Activated CD4-positive, alpha-beta T cell treated with anti-CD3 and anti-CD28 coated beads, Interleukin-2, Interleukin-4, amounts not matched to agents 100 ng/mL and 50 ng/mL, durations not matched to agents 16 hours and 8 hours (primary cell): ENCODE measurements at regions not wholly inside any gene's neighbourhood (a gene's known extent, or its start where the extent isn't known, plus 50 kb on each side); places are given as distances from the start of the nearest gene placed in this dataset.
A peak's percentile ranks its signal among the peaks of the same experiment; 100 is the strongest.

Experiments
- DNase-seq: peaks from one replicate; pipeline ENCODE4 v3.0.0-alpha.2; 2020; ENCODE audit warnings: low spot score

GRCh38 chr1:112318263-112318662 lies 77.8 kb upstream of the CTTNBP2NL start:
- no peak for DNase-seq

DNA sequence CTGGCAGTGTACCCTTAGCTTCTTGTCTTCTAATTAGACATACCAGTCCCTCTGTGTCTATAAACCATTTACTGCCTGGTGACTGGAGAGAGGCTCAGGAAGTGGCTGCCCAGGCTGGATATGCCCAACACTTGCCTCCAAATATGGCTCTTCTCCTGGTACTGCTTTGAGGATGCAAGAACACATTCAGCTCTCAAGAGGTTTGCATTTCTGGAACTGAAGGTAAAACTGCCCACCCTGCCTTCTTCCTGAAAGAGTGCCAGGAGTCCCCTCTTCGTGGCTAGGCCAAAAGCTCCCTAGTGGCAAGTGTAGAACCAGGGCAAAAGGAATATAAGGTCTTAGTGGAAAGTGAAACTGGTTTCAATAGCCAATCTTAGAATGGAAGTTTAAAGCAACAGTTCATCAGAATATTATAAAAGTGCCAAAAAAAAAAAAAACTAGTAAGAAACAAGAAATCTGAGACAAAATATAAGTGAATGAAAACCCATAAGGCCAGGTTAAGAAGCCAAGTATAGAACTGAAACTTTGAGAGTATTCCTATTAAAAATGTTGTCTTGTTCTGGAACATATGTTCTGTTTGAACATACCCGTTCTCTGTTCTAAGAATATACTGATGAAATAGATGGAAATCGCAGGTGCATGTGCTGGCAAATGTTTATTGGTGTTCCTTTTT lies 77.2 kb upstream of the CTTNBP2NL start:
- no peak for DNase-seq

- no peak for DNase-seq
Observed at GRCh38 chr1:112319371-112320040, 76.5 kb upstream of the CTTNBP2NL start.

GRCh38 chr1:112320058-112320457 lies 76.0 kb upstream of the CTTNBP2NL start:
- DNase-seq, result no peak

DNA sequence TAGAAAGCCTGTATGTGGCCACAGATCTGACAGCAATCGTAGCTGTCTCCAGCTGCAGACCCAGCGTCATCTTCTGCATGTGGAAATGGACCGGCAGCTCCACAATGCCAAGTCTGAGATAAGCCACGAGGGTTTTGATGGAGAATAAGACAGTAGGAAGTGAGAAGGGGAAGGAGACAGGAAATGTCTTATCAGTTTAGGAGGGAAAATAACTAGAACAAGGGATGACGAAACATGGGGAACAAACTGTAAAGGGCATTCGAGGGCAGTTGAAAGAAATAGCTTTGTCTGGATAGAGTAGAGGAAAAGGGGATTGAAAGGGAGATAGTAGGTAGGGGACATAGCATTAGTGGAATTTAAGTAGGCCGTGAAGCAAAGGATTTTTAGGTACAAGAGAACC lies 74.0 kb upstream of the CTTNBP2NL start:
- DNase-seq, result no peak

DNA sequence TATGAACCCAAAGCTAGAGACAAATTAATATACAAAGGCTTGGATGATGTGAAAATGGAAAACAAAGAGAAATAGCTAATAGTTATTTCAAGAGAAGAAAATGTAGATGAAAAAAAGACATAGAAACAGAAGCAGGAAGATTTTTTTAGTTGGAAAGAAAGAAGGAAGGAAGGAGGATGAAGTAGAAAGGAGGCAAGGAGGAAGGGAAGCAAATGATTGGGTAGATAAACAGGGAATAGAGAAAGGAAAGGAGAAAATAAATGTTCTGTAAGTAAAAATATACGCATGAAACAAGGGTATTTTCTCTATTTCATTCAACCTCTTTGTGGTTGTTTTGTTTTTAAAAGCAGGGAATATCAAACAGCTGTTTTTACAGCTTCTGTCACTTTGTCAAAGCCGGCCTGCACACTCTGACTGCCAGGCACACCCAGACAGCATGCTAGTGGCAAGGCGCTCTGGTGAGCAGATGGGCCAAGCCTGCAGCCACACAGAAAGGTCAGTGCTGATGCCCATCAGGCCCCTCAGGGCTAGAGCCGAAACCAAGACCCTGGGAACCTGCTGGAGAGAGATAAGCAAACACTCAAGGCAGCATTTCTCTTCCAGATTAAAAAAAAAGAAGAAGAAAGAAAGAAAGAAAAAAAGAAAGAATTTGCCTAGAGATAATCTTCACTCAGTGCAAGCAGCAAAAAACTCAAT lies 72.9 kb upstream of the CTTNBP2NL start:
- no peak for DNase-seq

GRCh38 chr1:112325504-112325903 lies 70.5 kb upstream of the CTTNBP2NL start:
- no peak for DNase-seq

DNA sequence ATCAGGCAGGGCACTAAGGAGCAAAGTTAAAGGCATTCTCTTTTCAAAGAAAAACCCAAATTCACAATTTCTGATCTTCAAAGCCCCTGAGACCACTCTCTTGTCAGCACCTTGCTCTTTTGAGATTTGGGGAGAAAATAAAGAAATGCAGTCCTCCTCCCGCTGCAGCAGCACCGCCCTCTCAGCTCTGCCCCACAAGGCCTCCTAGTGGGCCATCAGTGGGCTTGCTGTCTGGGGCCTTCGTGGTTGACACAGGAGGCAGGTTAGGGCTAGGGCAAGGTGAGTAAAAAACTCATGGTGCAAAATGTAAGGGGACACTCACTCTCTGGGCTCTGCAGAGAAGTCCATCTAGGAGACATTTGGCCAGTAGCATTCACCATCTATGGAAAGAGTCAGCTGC lies 67.4 kb upstream of the CTTNBP2NL start:
- no peak for DNase-seq

DNA sequence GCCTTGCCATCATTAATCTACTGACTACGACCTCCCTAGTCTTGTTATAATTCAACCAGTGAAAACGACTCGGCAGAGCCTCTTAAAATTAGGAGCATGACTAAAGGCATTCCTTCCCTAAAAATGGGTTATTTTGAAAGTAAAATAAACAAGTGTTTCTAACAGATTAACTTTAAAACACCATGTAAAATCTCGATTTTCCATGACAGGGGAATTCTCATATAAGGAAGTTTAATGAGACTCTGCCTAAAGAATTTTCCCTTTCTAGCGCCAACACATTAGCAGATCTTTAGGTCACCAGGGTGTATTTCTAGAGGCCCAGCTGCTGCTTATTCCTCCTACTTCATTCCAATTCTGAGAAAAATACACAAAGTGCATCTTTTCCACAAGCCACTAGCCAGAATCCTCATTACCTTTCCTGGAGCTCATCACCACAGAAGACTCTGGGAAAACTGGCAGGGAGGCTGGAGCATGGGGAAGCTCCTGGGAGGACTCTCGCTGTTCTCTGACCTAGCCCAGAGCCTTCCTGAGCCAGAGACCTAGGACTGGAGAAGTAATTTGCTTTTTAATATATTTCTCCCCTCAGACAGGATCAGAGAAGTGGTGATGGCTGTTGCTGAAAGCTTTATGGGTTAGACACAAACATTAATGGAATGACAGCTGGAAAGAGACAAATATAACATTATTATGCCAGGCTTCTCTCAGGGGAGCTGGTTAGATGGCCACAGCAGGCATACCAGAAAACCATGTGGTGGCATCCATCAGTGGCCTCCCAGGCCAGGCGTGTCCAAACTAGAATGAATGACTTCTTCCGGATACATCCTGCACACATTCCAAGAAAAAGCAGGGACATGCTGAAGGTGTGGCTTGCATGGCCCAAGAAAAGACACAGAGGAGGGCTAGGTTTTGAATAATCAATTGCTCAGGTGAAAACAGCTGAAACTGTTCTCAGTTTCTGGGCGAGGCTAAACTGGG lies 63.6 kb upstream of the CTTNBP2NL start:
- DNase-seq, result no peak

GRCh38 chr1:112335351-112335750 lies 60.7 kb upstream of the CTTNBP2NL start:
- DNase-seq, result no peak

GRCh38 chr1:112337028-112337531 lies 58.9 kb upstream of the CTTNBP2NL start:
- DNase-seq, result peak; percentile 5

DNA sequence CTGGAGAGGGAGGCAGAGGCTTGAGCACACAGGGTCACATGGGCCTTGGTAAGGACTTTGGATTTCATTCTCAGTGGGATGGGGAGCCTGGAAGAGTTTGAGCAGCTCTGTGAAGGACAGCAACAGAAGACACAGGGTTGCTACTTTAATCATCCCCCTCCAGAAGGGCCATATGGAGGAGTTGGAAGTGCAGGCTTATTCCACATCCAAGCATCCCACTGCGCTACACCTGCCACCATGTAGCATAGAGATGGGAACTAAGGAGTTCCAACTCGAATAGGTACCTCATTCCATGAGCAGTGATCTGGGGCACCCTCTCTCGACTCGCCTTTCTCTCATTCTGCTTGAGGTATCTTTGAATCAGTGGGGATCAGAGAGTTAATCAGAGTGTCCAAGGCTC lies 54.0 kb upstream of the CTTNBP2NL start:
- no peak for DNase-seq

- no peak for DNase-seq
Observed at GRCh38 chr1:112342558-112342957, 53.5 kb upstream of the CTTNBP2NL start.

DNA sequence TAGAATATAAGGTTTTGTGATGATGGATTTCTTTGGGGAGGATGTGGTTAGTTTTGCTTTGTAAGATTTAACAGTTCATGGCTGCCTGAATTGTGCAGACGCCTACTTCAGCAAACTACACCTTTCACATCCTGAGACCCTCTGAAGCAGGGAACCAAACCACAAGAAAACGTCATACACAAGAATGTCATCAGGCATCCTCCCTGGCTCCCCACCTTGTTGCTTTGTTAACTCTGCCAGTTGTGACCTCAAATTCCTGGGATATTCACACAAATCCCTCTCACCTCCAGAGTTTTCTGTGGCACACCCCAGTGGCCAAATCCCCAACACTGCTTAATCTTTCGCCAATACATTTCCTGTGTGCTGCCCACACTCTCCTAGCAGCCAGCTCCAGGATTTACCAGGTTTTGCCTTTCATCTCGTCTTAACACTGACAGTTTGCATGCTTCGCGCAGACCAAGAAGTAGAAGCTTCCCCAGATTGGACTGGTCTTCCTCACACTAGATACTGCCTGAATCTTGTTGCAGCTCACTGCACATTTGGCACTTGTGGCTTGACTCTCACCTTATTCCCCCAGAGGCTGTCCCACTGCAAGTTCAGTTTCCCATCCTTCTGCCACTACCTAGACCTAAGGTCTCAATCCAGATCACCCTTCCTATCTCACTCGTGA lies 51.1 kb upstream of the CTTNBP2NL start:
- no peak for DNase-seq
